DOHH2 (cell line): ENCODE measurements at regions not wholly inside any gene's neighbourhood (a gene's known extent, or its start where the extent isn't known, plus 50 kb on each side); places are given as distances from the start of the nearest gene placed in this dataset.

Experiments used
- H3F3A ChIP-seq: fragments of 200-600 bp; sonication (generic), shearing (Covaris generic); 2 replicates; pipeline ENCODE4 v1.6.0; 2016; ENCODE audit warnings: antibody characterized with exemption, mild to moderate bottlenecking; ENCODE audit not compliant: control insufficient read depth, insufficient read depth
- H3K27ac ChIP-seq: fragments of 200-600 bp; sonication (generic); 2 replicates; pipeline ENCODE4 v1.5.1; 2014; ENCODE audit warnings: low read depth, mild to moderate bottlenecking, low read length, moderate library complexity
- H3K27me3 ChIP-seq: fragments of 200-600 bp; sonication (generic); 2 replicates; pipeline ENCODE4 v1.6.1; 2014; ENCODE audit warnings: mild to moderate bottlenecking, low read length, mixed read lengths; ENCODE audit not compliant: control insufficient read depth
- H3K36me3 ChIP-seq: fragments of 200-600 bp; sonication (generic); 2 replicates; pipeline ENCODE4 v1.6.1; 2014; ENCODE audit warnings: mild to moderate bottlenecking, low read length, moderate library complexity, mixed read lengths; ENCODE audit not compliant: control insufficient read depth
- H3K4me1 ChIP-seq: fragments of 200-600 bp; sonication (generic); 2 replicates; pipeline ENCODE4 v1.6.1; 2014; ENCODE audit warnings: mild to moderate bottlenecking, low read length, mixed read lengths; ENCODE audit not compliant: control insufficient read depth
- H3K4me2 ChIP-seq: fragments of 200-600 bp; sonication (generic); 2 replicates; pipeline ENCODE4 v1.6.0; 2014; ENCODE audit warnings: mild to moderate bottlenecking, low read length, moderate library complexity
- H3K4me3 ChIP-seq: fragments of 200-600 bp; sonication (generic); 2 replicates; pipeline ENCODE4 v1.5.1; 2014; ENCODE audit warnings: mild to moderate bottlenecking, low read length, mixed read lengths
- H3K79me2 ChIP-seq: fragments of 200-600 bp; sonication (generic); 2 replicates; pipeline ENCODE4 v1.6.1; 2014; ENCODE audit warnings: mild to moderate bottlenecking, low read length, mixed read lengths; ENCODE audit not compliant: control insufficient read depth
- H3K9me2 ChIP-seq: fragments of 200-600 bp; sonication (generic); replicated peaks from 2 replicates; pipeline ENCODE4 v1.6.1; 2014; ENCODE audit warnings: mild to moderate bottlenecking, low read length, mixed read lengths; ENCODE audit not compliant: control insufficient read depth
- H3K9me3 ChIP-seq: fragments of 200-600 bp; sonication (generic); 2 replicates; pipeline ENCODE4 v1.6.1; 2014; ENCODE audit warnings: antibody characterized with exemption, low read length, mixed read lengths; ENCODE audit not compliant: control insufficient read depth, insufficient read depth
- H4K20me1 ChIP-seq: fragments of 200-600 bp; sonication (generic); 2 replicates; pipeline ENCODE4 v1.6.0; 2014; ENCODE audit warnings: low read depth, mild to moderate bottlenecking, antibody characterized with exemption, low read length, moderate library complexity; ENCODE audit not compliant: control insufficient read depth, insufficient read depth
- EZH2phosphoT487 ChIP-seq: fragments of 200-600 bp; sonication (generic); IDR thresholded peaks from 2 replicates; pipeline ENCODE4 v1.6.1; 2017; ENCODE audit warnings: borderline replicate concordance, mild to moderate bottlenecking, antibody characterized with exemption, low read length, moderate library complexity, mixed read lengths
- TF ChIP-seq, protein P1 (sequence below): fragments of 200-600 bp; sonication (generic); IDR thresholded peaks from one replicate; pipeline ENCODE4 v1.5.1; 2014; ENCODE audit warnings: antibody characterized with exemption, mild to moderate bottlenecking, low read depth, low read length; ENCODE audit not compliant: poor library complexity, severe bottlenecking

DNA sequence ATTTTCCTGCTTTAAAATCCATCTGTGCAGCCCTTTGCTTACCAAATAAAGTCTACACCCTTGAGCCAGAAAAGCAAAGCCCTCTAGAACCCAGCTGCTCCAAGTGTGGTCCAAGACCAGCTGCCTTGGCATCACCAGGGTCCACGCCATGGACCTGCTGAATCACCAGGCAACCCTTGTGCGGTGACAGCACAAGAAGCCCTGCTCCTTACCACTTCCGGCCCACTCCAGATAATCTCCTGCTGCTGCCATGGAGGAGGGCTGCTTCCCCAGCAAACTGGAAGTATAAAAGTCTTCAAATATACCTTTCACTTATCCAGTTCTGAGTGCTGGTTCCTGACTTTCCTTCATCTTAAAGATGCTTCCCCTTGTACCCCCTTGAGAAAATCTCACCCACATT is 106.0 kb upstream of the PKDCC start:
- Histone ChIP-seq H3K36me3 (no peaks in the 10 kb centered on the region), H3K4me2 (no peak overlapping the region), H3K27ac (no peak overlapping the region), H4K20me1 (no peaks in the 10 kb centered on the region), H3K9me3 (no peaks in the 10 kb centered on the region), H3K4me1 (no peaks in the 10 kb centered on the region), H3F3A (no peaks in the 10 kb centered on the region), H3K9me2 (no peaks in the 10 kb centered on the region), H3K27me3 (no peaks in the 10 kb centered on the region), H3K79me2 (no peaks in the 10 kb centered on the region), H3K4me3 (no peak overlapping the region)
- no peak for TF ChIP-seq EZH2phosphoT487
- TF ChIP-seq, protein P1, sequence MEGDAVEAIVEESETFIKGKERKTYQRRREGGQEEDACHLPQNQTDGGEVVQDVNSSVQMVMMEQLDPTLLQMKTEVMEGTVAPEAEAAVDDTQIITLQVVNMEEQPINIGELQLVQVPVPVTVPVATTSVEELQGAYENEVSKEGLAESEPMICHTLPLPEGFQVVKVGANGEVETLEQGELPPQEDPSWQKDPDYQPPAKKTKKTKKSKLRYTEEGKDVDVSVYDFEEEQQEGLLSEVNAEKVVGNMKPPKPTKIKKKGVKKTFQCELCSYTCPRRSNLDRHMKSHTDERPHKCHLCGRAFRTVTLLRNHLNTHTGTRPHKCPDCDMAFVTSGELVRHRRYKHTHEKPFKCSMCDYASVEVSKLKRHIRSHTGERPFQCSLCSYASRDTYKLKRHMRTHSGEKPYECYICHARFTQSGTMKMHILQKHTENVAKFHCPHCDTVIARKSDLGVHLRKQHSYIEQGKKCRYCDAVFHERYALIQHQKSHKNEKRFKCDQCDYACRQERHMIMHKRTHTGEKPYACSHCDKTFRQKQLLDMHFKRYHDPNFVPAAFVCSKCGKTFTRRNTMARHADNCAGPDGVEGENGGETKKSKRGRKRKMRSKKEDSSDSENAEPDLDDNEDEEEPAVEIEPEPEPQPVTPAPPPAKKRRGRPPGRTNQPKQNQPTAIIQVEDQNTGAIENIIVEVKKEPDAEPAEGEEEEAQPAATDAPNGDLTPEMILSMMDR: no peak

DNA sequence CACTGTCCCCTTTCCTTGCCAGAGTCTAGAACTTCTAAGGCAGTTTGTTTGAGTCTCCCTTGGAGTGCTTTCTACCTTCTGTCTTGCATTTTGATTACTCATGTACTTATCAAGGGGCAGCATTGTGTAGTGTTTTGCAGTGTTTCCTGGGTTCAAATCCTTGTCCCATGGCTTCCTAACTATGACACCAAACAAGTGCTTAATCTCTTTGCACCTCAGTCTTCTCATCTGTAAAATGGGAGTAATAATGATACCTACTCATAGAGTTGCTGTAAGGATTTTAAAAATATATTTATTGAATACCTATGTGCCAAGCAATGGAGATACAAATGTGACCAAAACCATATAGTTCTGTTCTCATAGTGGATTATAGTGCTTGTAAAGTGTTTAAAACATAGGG is 105.5 kb upstream of the PKDCC start:
- Histone ChIP-seq H3F3A (no peaks in the 10 kb centered on the region), H3K4me2 (no peak overlapping the region), H3K27me3 (no peaks in the 10 kb centered on the region), H3K9me3 (no peaks in the 10 kb centered on the region), H3K4me3 (no peak overlapping the region), H3K36me3 (no peaks in the 10 kb centered on the region), H3K9me2 (no peaks in the 10 kb centered on the region), H3K79me2 (no peaks in the 10 kb centered on the region), H3K27ac (no peak overlapping the region), H4K20me1 (no peaks in the 10 kb centered on the region), H3K4me1 (no peaks in the 10 kb centered on the region)
- TF ChIP-seq, protein P1: no peak
- TF ChIP-seq EZH2phosphoT487: no peak

DNA sequence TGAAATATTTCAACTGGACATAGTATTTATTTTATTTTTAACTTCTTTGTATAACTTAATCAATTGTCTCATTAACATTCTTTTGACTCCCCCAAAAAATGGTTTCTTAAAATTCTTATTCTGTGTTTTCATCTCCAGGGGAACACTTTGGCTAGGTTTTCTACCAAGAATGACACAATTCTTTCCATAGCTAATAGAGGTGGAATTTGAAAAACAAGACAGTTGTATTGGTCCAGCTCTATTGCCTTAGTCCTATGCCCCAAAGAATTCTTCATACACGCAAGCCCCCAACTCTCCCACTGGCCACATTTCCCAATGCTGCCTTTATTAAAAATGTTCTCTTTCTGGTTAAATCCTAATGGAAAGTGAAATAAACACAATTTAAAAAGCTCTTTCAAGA is 104.7 kb upstream of the PKDCC start:
- Histone ChIP-seq H3K79me2 (no peaks in the 10 kb centered on the region), H3K9me2 (no peaks in the 10 kb centered on the region), H3K9me3 (no peaks in the 10 kb centered on the region), H3K4me2 (no peak overlapping the region), H3K27me3 (no peaks in the 10 kb centered on the region), H4K20me1 (no peaks in the 10 kb centered on the region), H3K36me3 (no peaks in the 10 kb centered on the region), H3K4me3 (no peak overlapping the region), H3K4me1 (no peaks in the 10 kb centered on the region), H3F3A (no peaks in the 10 kb centered on the region), H3K27ac (no peak overlapping the region)
- TF ChIP-seq EZH2phosphoT487: no peak
- TF ChIP-seq, protein P1: no peak
